ENCODE measurements at regions not wholly inside any gene's neighbourhood (a gene's known extent, or its start where the extent isn't known, plus 50 kb on each side); places are given as distances from the start of the nearest gene placed in this dataset.
"Not testable (repeated sequence)": the region's sequence is repeated elsewhere in the genome, so short reads cannot be mapped to it uniquely, and the experiment has no call there.

GRCh38 chr16:14384745-14385144 is 245.3 kb downstream of the PARN start:
- DNase-seq, result no peak

GRCh38 chr16:14383844-14384243 is 246.2 kb downstream of the PARN start:
- not testable (repeated sequence) for DNase-seq

- DNase-seq, result no peak
Observed at GRCh38 chr16:14378689-14379467, 251.2 kb downstream of the PARN start.

- no peak for DNase-seq
Observed at GRCh38 chr16:14378131-14378551, 251.9 kb downstream of the PARN start.

- no peak for DNase-seq
Observed at GRCh38 chr16:14377326-14377725, 252.7 kb downstream of the PARN start.

GRCh38 chr16:14375132-14375491 is 254.9 kb downstream of the PARN start:
- no peak for DNase-seq

- no peak for DNase-seq
Observed at GRCh38 chr16:14374451-14375131, 255.5 kb downstream of the PARN start.

- DNase-seq, result no peak
Observed at GRCh38 chr16:14373896-14374295, 256.2 kb downstream of the PARN start.

- no peak for DNase-seq
Observed at GRCh38 chr16:14373406-14373805, 256.7 kb downstream of the PARN start.

GRCh38 chr16:14372471-14372870 is 257.6 kb downstream of the PARN start:
- no peak for DNase-seq

- no peak for DNase-seq
Observed at GRCh38 chr16:14371778-14372431, 258.2 kb downstream of the PARN start.

GRCh38 chr16:14370736-14371234 is 259.3 kb downstream of the PARN start:
- DNase-seq, result no peak

GRCh38 chr16:14369734-14370598 is 260.1 kb downstream of the PARN start:
- DNase-seq, result no peak

GRCh38 chr16:14368399-14368798 is 261.7 kb downstream of the PARN start:
- DNase-seq, result no peak

GRCh38 chr16:14366974-14367707 is 262.9 kb downstream of the PARN start:
- no peak for DNase-seq

GRCh38 chr16:14366447-14366846 is 263.6 kb downstream of the PARN start:
- DNase-seq, result no peak

- DNase-seq, result no peak
Observed at GRCh38 chr16:14365200-14365851, 264.7 kb downstream of the PARN start.

GRCh38 chr16:14364386-14365199 is 265.5 kb downstream of the PARN start:
- DNase-seq, result no peak

- no peak for DNase-seq
Observed at GRCh38 chr16:14364112-14364385, 266.0 kb downstream of the PARN start.

- no peak for DNase-seq
Observed at GRCh38 chr16:14362774-14363371, 267.2 kb downstream of the PARN start.

Measured in NCI-H2081 (cell line).